Bronchial epithelial cell (primary cell): ENCODE measurements at regions not wholly inside any gene's neighbourhood (a gene's known extent, or its start where the extent isn't known, plus 50 kb on each side); places are given as distances from the start of the nearest gene placed in this dataset.

Source experiments
- DNase-seq: peaks from one replicate; pipeline ENCODE4 v3.0.0-alpha.2; 2010; ENCODE audit warnings: low read depth
- FAIRE-seq: peaks from 2 replicates; lab custom pipeline; 2011; peaks lifted over from hg19 to GRCh38; lab: Jason Lieb, UNC
- H3K27me3 ChIP-seq: 2 replicates; pipeline ENCODE4 v1.5.1; 2011; ENCODE audit warnings: low read length; ENCODE audit not compliant: control insufficient read depth, insufficient read depth
- H3K36me3 ChIP-seq: 2 replicates; pipeline ENCODE4 v1.5.1; 2011; ENCODE audit warnings: low read length; ENCODE audit not compliant: control insufficient read depth, insufficient read depth
- H3K4me3 ChIP-seq: 2 replicates; pipeline ENCODE4 v1.5.1; 2011; ENCODE audit warnings: mild to moderate bottlenecking, low read depth, low read length, control low read depth
- CTCF ChIP-seq: IDR thresholded peaks from 2 replicates; pipeline ENCODE4 v1.5.1; 2011; ENCODE audit warnings: mild to moderate bottlenecking, moderate library complexity, low read length, control low read depth, inconsistent platforms; ENCODE audit not compliant: insufficient read depth, severe bottlenecking

- TF ChIP-seq CTCF = no peak
- no peak for FAIRE-seq
- no peak for DNase-seq
- Histone ChIP-seq H3K36me3 (no peaks in the 10 kb centered on the region), H3K4me3 (no peak overlapping the region), H3K27me3 (peaks cover 2% of the 10 kb centered on the region)
These were observed 68.4 kb upstream of the PALS2 start for GRCh38 chr7:24504836-24505235.

- Histone ChIP-seq H3K4me3 (no peak overlapping the region), H3K36me3 (no peaks in the 10 kb centered on the region), H3K27me3 (peaks cover under 1% of the 10 kb centered on the region)
- DNase-seq (no peak), FAIRE-seq (no peak)
- TF ChIP-seq CTCF = no peak
These were observed 67.3 kb upstream of the PALS2 start for GRCh38 chr7:24505968-24506367.

GRCh38 chr7:24508316-24508715 is 64.9 kb upstream of the PALS2 start:
- no peak for FAIRE-seq
- H3K27me3 ChIP-seq = no peaks in the 10 kb centered on the region
- no peak for TF ChIP-seq CTCF
- H3K4me3 ChIP-seq = no peak overlapping the region
- DNase-seq = no peak
- H3K36me3 ChIP-seq = no peaks in the 10 kb centered on the region

- Histone ChIP-seq H3K27me3 (no peaks in the 10 kb centered on the region), H3K4me3 (no peak overlapping the region), H3K36me3 (no peaks in the 10 kb centered on the region)
- DNase-seq = no peak
- peak; percentile 32 for FAIRE-seq
- TF ChIP-seq CTCF = no peak
These were observed 62.5 kb upstream of the PALS2 start for GRCh38 chr7:24510759-24511158.

GRCh38 chr7:24517166-24517565 is 56.1 kb upstream of the PALS2 start:
- no peak overlapping the region for H3K4me3 ChIP-seq
- H3K36me3 ChIP-seq = no peaks in the 10 kb centered on the region
- H3K27me3 ChIP-seq = no peaks in the 10 kb centered on the region
- TF ChIP-seq CTCF = no peak
- DNase-seq = no peak
- no peak for FAIRE-seq

DNA sequence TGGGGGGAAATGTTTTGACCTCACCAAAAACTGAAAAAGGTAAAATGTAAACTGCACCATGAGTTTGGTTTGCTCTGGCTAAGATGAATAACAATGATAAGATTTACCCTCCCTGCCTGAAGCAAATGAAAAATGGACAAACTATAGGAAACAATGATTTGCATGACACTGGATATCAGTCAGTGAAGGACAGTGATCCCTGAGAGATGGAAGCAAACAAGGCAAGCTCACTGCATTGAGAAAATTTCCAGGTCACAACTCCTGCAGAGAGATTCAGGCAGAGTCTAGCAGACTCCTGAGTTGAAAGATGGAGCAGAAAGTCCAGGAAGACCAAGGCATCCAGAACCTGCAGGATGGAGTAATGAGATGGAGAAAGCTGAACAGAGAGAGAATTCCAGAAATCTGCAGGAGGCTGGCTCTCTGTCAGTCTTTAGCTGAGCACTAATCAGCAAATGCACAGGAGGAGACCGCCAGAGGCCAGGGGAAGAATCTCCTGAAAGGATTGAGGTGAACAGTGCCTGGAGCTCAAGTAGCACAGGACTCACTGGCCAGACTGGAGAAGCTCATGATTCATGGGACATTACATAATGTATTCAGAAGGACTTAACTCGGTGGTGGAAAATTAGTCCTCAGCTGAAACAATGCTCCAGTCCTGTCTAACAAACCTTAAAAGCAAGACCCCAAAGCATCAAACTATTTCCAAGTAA is 51.2 kb upstream of the PALS2 start:
- no peak for TF ChIP-seq CTCF
- Histone ChIP-seq H3K36me3 (no peaks in the 10 kb centered on the region), H3K4me3 (no peak overlapping the region), H3K27me3 (no peaks in the 10 kb centered on the region)
- DNase-seq = peak; percentile 15
- FAIRE-seq = no peak
